K562 (cell line): ENCODE measurements at regions not wholly inside any gene's neighbourhood (a gene's known extent, or its start where the extent isn't known, plus 50 kb on each side); places are given as distances from the start of the nearest gene placed in this dataset.
A peak's percentile ranks its signal among the peaks of the same experiment; 100 is the strongest.

Experiments used
- ATAC-seq: fragments of 200-7000 bp; cut with Tn5 transposase; 3 replicates; pipeline ENCODE4 v1.9.1; 2020; ENCODE audit warnings: moderate library complexity
- BruUV-seq: library from RNA; stranded (reverse); fragments of 400-500 nt; replicated peaks from 2 replicates; lab custom pipeline; 2021; lab: Mats Ljungman, UMichigan
- CTCF ChIA-PET: fragments of 300-600 bp; formaldehyde crosslinking; extraction: SDS; loops from one replicate; lab custom pipeline; 2021; ENCODE audit warnings: low intra/inter-chr PET ratio; lab: Yijun Ruan, JAX
- POLR2A ChIA-PET: fragments of 300-600, 350-650 bp; sonication (Branson Sonifier 250); formaldehyde crosslinking; extraction: SDS; loops from one replicate; lab custom pipeline; 2021; ENCODE audit warnings: antibody characterized with exemption, inconsistent platforms; lab: Yijun Ruan, JAX
- DNase-seq, 4 experiments: peaks; one replicate each; pipeline versions ENCODE4 v3.0.0 to v3.0.0-alpha.2; 2011 to 2018; ENCODE audit warnings: low spot score in 3 of 4, mixed read lengths in 3 of 4; ENCODE audit errors: extremely low read depth in 1 of 4
- FAIRE-seq: peaks from 2 replicates; lab custom pipeline; 2011; peaks lifted over from hg19 to GRCh38; lab: Jason Lieb, UNC
- H2AFZ ChIP-seq: 2 replicates; pipeline ENCODE4 v1.6.0; 2011; ENCODE audit warnings: low read depth, low read length, control low read depth, inconsistent platforms
- H3K27ac ChIP-seq: fragments of 200-600 bp; 3 replicates; pipeline ENCODE4 v1.8.0; 2011; ENCODE audit warnings: low read depth, mild to moderate bottlenecking, control low read depth, inconsistent platforms, low read length, moderate library complexity, mixed read lengths; ENCODE audit errors: extremely low read depth
- H3K27me3 ChIP-seq, 2 experiments: fragments of 300-600 bp in 1 of 2; 2 replicates in 1 of 2; 3 replicates in 1 of 2; pipeline versions ENCODE4 v1.6.0 to v1.8.0; 2011; ENCODE audit warnings: inconsistent platforms in 2 of 2, low read length in 2 of 2, mild to moderate bottlenecking in 1 of 2, mixed read lengths in 1 of 2, moderate library complexity in 1 of 2; ENCODE audit not compliant: control insufficient read depth in 2 of 2, insufficient read depth in 2 of 2
- H3K36me3 ChIP-seq: fragments of 300-600 bp; 3 replicates; pipeline ENCODE4 v1.8.0; 2011; ENCODE audit warnings: mild to moderate bottlenecking, low read length, inconsistent platforms; ENCODE audit not compliant: control insufficient read depth, insufficient read depth
- H3K4me1 ChIP-seq, 2 experiments: fragments of 200-600 bp in 1 of 2; replicated peaks in 1 of 2; 2 replicates in 1 of 2; 3 replicates in 1 of 2; pipeline versions ENCODE4 v1.5.1 to v1.8.0; 2011; ENCODE audit warnings: inconsistent platforms in 2 of 2, low read length in 2 of 2, mild to moderate bottlenecking in 1 of 2, mixed read lengths in 1 of 2, moderate library complexity in 1 of 2; ENCODE audit not compliant: control insufficient read depth in 2 of 2, insufficient read depth in 2 of 2
- H3K4me2 ChIP-seq: 2 replicates; pipeline ENCODE4 v1.6.1; 2011; ENCODE audit warnings: low read length, control low read depth, inconsistent platforms, mixed read lengths; ENCODE audit not compliant: insufficient read depth
- H3K4me3 ChIP-seq: fragments of 200-600 bp; sonication (generic), shearing (Covaris generic); 2 replicates; pipeline ENCODE4 v1.5.1; 2016; ENCODE audit warnings: control low read depth, inconsistent platforms
- H3K79me2 ChIP-seq: fragments of 200-600 bp; 3 replicates; pipeline ENCODE4 v1.8.0; 2011; ENCODE audit warnings: low read length, inconsistent platforms; ENCODE audit not compliant: control insufficient read depth, insufficient read depth
- H3K9ac ChIP-seq, 2 experiments: 2 replicates each; pipeline versions ENCODE4 v1.6.0 to v1.6.1; 2011; ENCODE audit warnings: low read depth in 2 of 2, low read length in 2 of 2, control low read depth in 1 of 2, inconsistent platforms in 1 of 2, mild to moderate bottlenecking in 1 of 2, mixed read lengths in 1 of 2; ENCODE audit not compliant: insufficient read depth in 1 of 2
- H3K9me1 ChIP-seq: one replicate; pipeline ENCODE4 v1.6.0; 2011; ENCODE audit warnings: inconsistent platforms, mild to moderate bottlenecking, low read length, moderate library complexity; ENCODE audit not compliant: control insufficient read depth, insufficient read depth
- H3K9me3 ChIP-seq: replicated peaks from 2 replicates; pipeline ENCODE4 v1.5.1; 2011; ENCODE audit warnings: low read depth, low read length, inconsistent platforms; ENCODE audit not compliant: control insufficient read depth, insufficient read depth
- H4K20me1 ChIP-seq: replicated peaks from 2 replicates; pipeline ENCODE4 v1.6.1; 2011; ENCODE audit warnings: low read length, inconsistent platforms, mixed read lengths; ENCODE audit not compliant: control insufficient read depth, insufficient read depth
- C11orf30 ChIP-seq: fragments of 450-650 bp; IDR thresholded peaks from 2 replicates; pipeline ENCODE4 v1.6.1; 2016; ENCODE audit warnings: low read depth, mild to moderate bottlenecking
- ELK1 ChIP-seq: sonication (generic); formaldehyde crosslinking; IDR thresholded peaks from 2 replicates; pipeline ENCODE4 v1.8.1; 2022; ENCODE audit warnings: missing genetic modification reagents
- GABPB2 ChIP-seq: fragments of 250-450 bp; sonication (Bioruptor Pico); conservative IDR thresholded peaks from 2 replicates; pipeline ENCODE4 v1.5.1; 2021; ENCODE audit warnings: mild to moderate bottlenecking
- HEY1 ChIP-seq: fragments of 250-450 bp; sonication (Bioruptor Pico); IDR thresholded peaks from 2 replicates; pipeline ENCODE4 v1.5.0; 2020; ENCODE audit warnings: mild to moderate bottlenecking, moderate library complexity, borderline replicate concordance
- MAFF ChIP-seq: IDR thresholded peaks from 2 replicates; pipeline ENCODE4 v1.6.1; 2012; ENCODE audit warnings: low read length, improper control_type of control experiment
- MAFG ChIP-seq: fragments of 450-650 bp; conservative IDR thresholded peaks from 2 replicates; pipeline ENCODE4 v1.6.1; 2016; ENCODE audit warnings: missing genetic modification characterization, missing compliant biosample characterization
- MAFK ChIP-seq: IDR thresholded peaks from 2 replicates; pipeline ENCODE4 v1.6.1; 2011; ENCODE audit warnings: low read length, improper control_type of control experiment
- POU5F1 ChIP-seq: fragments of 150-350 bp; IDR thresholded peaks from 2 replicates; pipeline ENCODE4 v1.6.1; 2014; ENCODE audit warnings: borderline replicate concordance, low read length, low read depth, mild to moderate bottlenecking; ENCODE audit not compliant: partially characterized antibody
- PURB ChIP-seq: sonication (generic); formaldehyde crosslinking; IDR thresholded peaks from 2 replicates; pipeline ENCODE4 v1.9.0; 2021; ENCODE audit warnings: low read depth, mild to moderate bottlenecking, missing genetic modification reagents
- ZNF316 ChIP-seq: fragments of 450-650 bp; IDR thresholded peaks from 2 replicates; pipeline ENCODE4 v1.6.1; 2016
- ZNF512 ChIP-seq: IDR thresholded peaks from 2 replicates; pipeline ENCODE4 v1.6.1; 2016; ENCODE audit warnings: missing genetic modification characterization, missing compliant biosample characterization
- WGBS: fragments of 100-300 bp; shearing (Covaris generic); methylation state at CpG from one replicate; pipeline ENCODE4 v1.1.6; 2016; ENCODE audit warnings: low coverage, mixed read lengths; ENCODE audit not compliant: insufficient coverage; ENCODE audit errors: missing lambda C conversion rate; 5-methylcytosine and 5-hydroxymethylcytosine counted together
- in situ Hi-C: fragments of 300-500 bp; cut with MboI; formaldehyde crosslinking; loops from 4 replicates; pipeline ENCODE4 v1.15.0; 2018; ENCODE audit warnings: inconsistent platforms, mixed read lengths
- intact Hi-C: fragments of 100-400 bp; cut with micrococcal nuclease; formaldehyde crosslinking; loops from 2 replicates; pipeline ENCODE4 v1.14.2; 2022

- DNase-seq: no peak
- H4K20me1 ChIP-seq: no peaks in the 10 kb centered on the region
- CTCF ChIA-PET: no interaction called here
- POLR2A ChIA-PET: interaction anchor here (0.9 to 1.7 kb wide), 3 partner anchors 10 to 28 kb away, joined by 3 to 4 read pairs (median 3); no protein-coding TSS in a partner anchor
- 0% methylated on average over 2 of the region's 2 CpGs for WGBS
- H3K9me1 ChIP-seq: no peaks in the 10 kb centered on the region
- H3K79me2 ChIP-seq: no peaks in the 10 kb centered on the region
- H2AFZ ChIP-seq: no peak overlapping the region
- H3K9me3 ChIP-seq: no peaks in the 10 kb centered on the region
- FAIRE-seq: no peak
- no peak overlapping the region for H3K4me2 ChIP-seq
- no peak overlapping the region for H3K9ac ChIP-seq
- no TSS peak for BruUV-seq
- no peak for ATAC-seq
- no peaks in the 10 kb centered on the region for H3K4me1 ChIP-seq
- no peaks in the 10 kb centered on the region for H3K36me3 ChIP-seq
- intact Hi-C loops: no loop called here
- H3K4me3 ChIP-seq: no peak overlapping the region
- H3K27me3 ChIP-seq: no peaks in the 10 kb centered on the region
- no peak overlapping the region for H3K27ac ChIP-seq
- TF ChIP-seq POU5F1 (no peak), ZNF512 (tag) (peak; percentile 67)
- in situ Hi-C loops: no loop called here
Observed at GRCh38 chr10:75329190-75329745, 72.3 kb downstream of the ZNF503 start.

DNA sequence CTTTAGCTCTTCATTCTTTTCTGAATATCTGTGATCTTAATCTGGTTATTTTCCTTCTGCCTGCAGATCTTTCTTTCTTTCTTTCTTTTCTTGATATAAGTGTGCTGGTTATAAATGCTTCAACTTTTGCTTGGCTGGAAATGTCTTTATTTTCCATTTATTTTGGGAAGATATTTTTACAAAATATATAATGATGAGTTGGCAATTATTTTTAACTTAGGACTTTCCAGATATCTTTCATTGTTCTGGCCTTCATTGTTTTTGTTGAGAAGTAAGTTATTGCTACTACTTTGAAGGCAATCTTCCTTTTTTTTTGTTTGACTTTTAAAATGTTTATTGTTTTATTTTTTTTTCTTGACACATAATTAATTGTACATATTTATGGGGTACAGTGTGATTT, 75.3 kb downstream of the ZNF503 start:
- Histone ChIP-seq H3K36me3 (no peaks in the 10 kb centered on the region), H2AFZ (no peak overlapping the region), H3K79me2 (no peaks in the 10 kb centered on the region), H3K4me2 (no peak overlapping the region), H3K9me3 (no peaks in the 10 kb centered on the region), H3K4me1 (no peaks in the 10 kb centered on the region), H4K20me1 (no peaks in the 10 kb centered on the region), H3K9ac (no peak overlapping the region), H3K27ac (no peak overlapping the region), H3K27me3 (no peaks in the 10 kb centered on the region), H3K9me1 (no peaks in the 10 kb centered on the region), H3K4me3 (no peak overlapping the region)
- peak; percentile 82 for TF ChIP-seq MAFK
- TF ChIP-seq HEY1 (CRISPR knock-in tag): no peak
- TF ChIP-seq ZNF316: peak; percentile 97
- no peak for TF ChIP-seq ELK1 (CRISPR knock-in tag)
- no peak for TF ChIP-seq GABPB2 (CRISPR knock-in tag)
- TF ChIP-seq C11orf30: peak; percentile 90
- no peak for TF ChIP-seq PURB (CRISPR knock-in tag)
- peak; percentile 85 for TF ChIP-seq MAFF
- peak; percentile 90 for TF ChIP-seq MAFG
- intact Hi-C loops: no loop called here
- BruUV-seq: no TSS peak
- in situ Hi-C loops: no loop called here
- DNase-seq: no peak
- ChIA-PET CTCF (no interaction called here), POLR2A (interaction anchor here (0.8 to 1.0 kb wide), 2 partner anchors 25 to 39 kb away, joined by 3 read pairs; no protein-coding TSS in a partner anchor)
- ATAC-seq: no peak
- FAIRE-seq: no peak
